Vagina (tissue), 2 donors: ENCODE measurements at regions not wholly inside any gene's neighbourhood (a gene's known extent, or its start where the extent isn't known, plus 50 kb on each side); places are given as distances from the start of the nearest gene placed in this dataset.

Experiments
- DNase-seq, 2 donors: peaks; one replicate each; pipeline ENCODE4 v3.0.0-alpha.2; 2017; ENCODE audit errors: extremely low spot score in 2 of 2
- H3K27ac ChIP-seq: fragments of 200-600 bp; sonication (generic); one replicate; pipeline ENCODE4 v1.5.1; 2019
- H3K27me3 ChIP-seq: fragments of 200-600 bp; sonication (generic); one replicate; pipeline ENCODE4 v1.5.1; 2019
- H3K36me3 ChIP-seq, 2 donors: fragments of 200-600 bp; sonication (generic); one replicate each; pipeline ENCODE4 v1.5.1; 2017 to 2019
- H3K4me1 ChIP-seq: fragments of 200-600 bp; sonication (generic); one replicate; pipeline ENCODE4 v1.5.1; 2019
- H3K4me3 ChIP-seq, 2 donors: fragments of 200-600 bp; sonication (generic); 1 replicate in 1 of 2; 2 replicates in 1 of 2; pipeline ENCODE4 v1.5.1; 2016 to 2019
- H3K9me3 ChIP-seq: fragments of 200-600 bp; sonication (generic); one replicate; pipeline ENCODE4 v1.5.1; 2019
- CTCF ChIP-seq, 3 experiments: fragments of 450-650 bp in 2 of 3; fragments of 200-600 bp in 1 of 3; sonication (generic) in 1 of 3; IDR thresholded peaks; one replicate each; pipeline ENCODE4 v1.5.1; 2017 to 2019; ENCODE audit warnings: antibody characterized with exemption in 3 of 3, mild to moderate bottlenecking in 2 of 3, moderate library complexity in 2 of 3
- POLR2A ChIP-seq, 2 donors: fragments of 450-650 bp; IDR thresholded peaks; one replicate each; pipeline ENCODE4 v1.6.1; 2017; ENCODE audit warnings: antibody characterized with exemption in 2 of 2, mild to moderate bottlenecking in 2 of 2, moderate library complexity in 2 of 2
- POLR2AphosphoS5 ChIP-seq, 2 donors: sonication (generic); formaldehyde crosslinking; IDR thresholded peaks; one replicate each; pipeline ENCODE4 v1.9.0; 2017; ENCODE audit warnings: antibody characterized with exemption in 2 of 2, mild to moderate bottlenecking in 2 of 2, low read depth in 1 of 2; ENCODE audit not compliant: insufficient read depth in 1 of 2
- intact Hi-C: fragments of 100-400 bp; cut with DNase I; formaldehyde crosslinking; loops from one replicate; pipeline ENCODE4 v1.15.1; 2023

DNA sequence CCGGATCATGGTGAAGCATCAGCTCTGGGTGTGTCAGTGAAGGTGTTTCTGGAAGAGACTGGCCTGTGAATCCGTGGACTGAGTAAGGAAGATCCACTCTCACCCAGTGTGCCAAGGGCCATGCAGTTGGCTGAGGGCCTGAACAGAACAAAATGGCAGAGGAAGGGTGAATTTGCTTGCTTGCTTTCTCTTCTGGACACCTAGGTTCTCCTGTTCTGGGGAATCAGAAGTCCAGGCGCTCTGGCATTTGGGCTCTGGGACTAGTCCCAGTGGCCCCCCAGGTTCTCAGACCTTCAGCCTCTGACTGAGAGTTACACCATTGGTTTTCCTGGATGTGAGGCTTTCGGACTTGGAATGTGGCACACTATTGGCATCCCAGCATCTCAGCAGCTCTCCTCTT is 1170.8 kb downstream of the TBC1D22A start:
- DNase-seq = no peak
- no peaks in the 10 kb centered on the region for H3K36me3 ChIP-seq
- no peak for TF ChIP-seq POLR2AphosphoS5 (IDR thresholded peaks at IDR 0.05; ENCODE audit: insufficient read depth in 1 of 2, low read depth in 1 of 2)
- TF ChIP-seq POLR2A (IDR thresholded peaks at IDR 0.05) = no peak
- TF ChIP-seq CTCF (IDR thresholded peaks at IDR 0.05) = no peak
- H3K4me3 ChIP-seq = no peak overlapping the region
- H3K27ac ChIP-seq = no peak overlapping the region
- no peaks in the 10 kb centered on the region for H3K27me3 ChIP-seq
- intact Hi-C loops = no loop called here
- no peaks in the 10 kb centered on the region for H3K4me1 ChIP-seq
- peaks cover 7% of the 10 kb centered on the region for H3K9me3 ChIP-seq

DNA sequence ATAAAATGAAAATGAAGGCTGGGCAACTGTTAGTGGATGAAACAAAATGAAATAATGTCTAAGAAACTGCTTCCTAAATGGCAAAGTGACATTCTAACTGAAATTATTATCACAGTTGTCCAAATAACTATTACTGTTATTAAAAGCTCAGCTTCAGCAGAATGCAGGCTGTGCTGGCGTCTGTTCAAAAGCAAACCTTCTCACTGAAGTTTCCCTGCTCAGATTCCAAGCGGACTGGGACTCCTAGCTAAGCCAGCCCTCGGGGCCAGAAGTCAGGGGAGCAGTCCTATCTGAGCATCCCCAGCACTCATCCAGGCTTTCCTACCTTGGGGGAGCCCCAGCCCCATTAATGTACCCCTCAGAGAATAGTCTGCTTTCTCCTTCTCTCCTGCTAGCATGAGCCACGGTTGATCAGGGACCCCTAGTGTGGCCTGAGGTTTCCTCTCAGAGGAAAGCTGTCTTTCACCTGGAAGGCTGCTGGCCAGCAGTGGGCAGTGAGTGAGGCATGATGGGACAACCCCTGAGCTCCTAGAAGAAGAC is 1167.3 kb downstream of the TBC1D22A start:
- Histone ChIP-seq H3K9me3 (no peaks in the 10 kb centered on the region), H3K27me3 (no peaks in the 10 kb centered on the region), H3K4me1 (no peaks in the 10 kb centered on the region), H3K27ac (no peak overlapping the region), H3K36me3 (no peaks in the 10 kb centered on the region), H3K4me3 (no peak overlapping the region)
- DNase-seq = no peak
- intact Hi-C loops = no loop called here
- no peak for TF ChIP-seq POLR2A (IDR thresholded peaks at IDR 0.05)
- no peak for TF ChIP-seq CTCF (IDR thresholded peaks at IDR 0.05)
- no peak for TF ChIP-seq POLR2AphosphoS5 (IDR thresholded peaks at IDR 0.05; ENCODE audit: insufficient read depth in 1 of 2, low read depth in 1 of 2)

- H3K4me3 ChIP-seq = no peak overlapping the region
- H3K36me3 ChIP-seq = no peaks in the 10 kb centered on the region
- no peaks in the 10 kb centered on the region for H3K4me1 ChIP-seq
- TF ChIP-seq POLR2AphosphoS5 (IDR thresholded peaks at IDR 0.05; ENCODE audit: insufficient read depth in 1 of 2, low read depth in 1 of 2) (no peak), CTCF (IDR thresholded peaks at IDR 0.05) (no peak), POLR2A (IDR thresholded peaks at IDR 0.05) (no peak)
- H3K9me3 ChIP-seq = no peaks in the 10 kb centered on the region
- DNase-seq = no peak
- H3K27ac ChIP-seq = no peak overlapping the region
- intact Hi-C loops = no loop called here
- H3K27me3 ChIP-seq = no peaks in the 10 kb centered on the region
These were observed 1166.6 kb downstream of the TBC1D22A start for GRCh38 chr22:47929073-47929472.

- intact Hi-C loops = no loop called here
- no peaks in the 10 kb centered on the region for H3K9me3 ChIP-seq
- H3K27me3 ChIP-seq = no peaks in the 10 kb centered on the region
- no peak for DNase-seq
- no peaks in the 10 kb centered on the region for H3K4me1 ChIP-seq
- H3K36me3 ChIP-seq = no peaks in the 10 kb centered on the region
- TF ChIP-seq CTCF (IDR thresholded peaks at IDR 0.05) (no peak), POLR2A (IDR thresholded peaks at IDR 0.05) (no peak), POLR2AphosphoS5 (IDR thresholded peaks at IDR 0.05; ENCODE audit: insufficient read depth in 1 of 2, low read depth in 1 of 2) (no peak)
- no peak overlapping the region for H3K27ac ChIP-seq
- H3K4me3 ChIP-seq = no peak overlapping the region
These were observed 1166.2 kb downstream of the TBC1D22A start for GRCh38 chr22:47928631-47929030.

- Histone ChIP-seq H3K27me3 (no peaks in the 10 kb centered on the region), H3K4me3 (no peak overlapping the region), H3K9me3 (no peaks in the 10 kb centered on the region), H3K27ac (no peak overlapping the region), H3K4me1 (no peaks in the 10 kb centered on the region), H3K36me3 (no peaks in the 10 kb centered on the region)
- TF ChIP-seq CTCF (IDR thresholded peaks at IDR 0.05) = no peak
- TF ChIP-seq POLR2AphosphoS5 (IDR thresholded peaks at IDR 0.05; ENCODE audit: insufficient read depth in 1 of 2, low read depth in 1 of 2) = no peak
- TF ChIP-seq POLR2A (IDR thresholded peaks at IDR 0.05) = no peak
- DNase-seq = no peak
- intact Hi-C loops = no loop called here
These were observed 1165.3 kb downstream of the TBC1D22A start for GRCh38 chr22:47927648-47928210.
